HepG2 (cell line): ENCODE measurements at regions not wholly inside any gene's neighbourhood (a gene's known extent, or its start where the extent isn't known, plus 50 kb on each side); places are given as distances from the start of the nearest gene placed in this dataset.

Source experiments
- ATAC-seq: fragments of 200-7000 bp; cut with Tn5 transposase; 3 replicates; pipeline ENCODE4 v1.9.1; 2020; ENCODE audit warnings: mild to moderate bottlenecking, moderate library complexity
- BruUV-seq: library from RNA; stranded (reverse); fragments of 400-500 nt; replicated peaks from 2 replicates; lab custom pipeline; 2021; lab: Mats Ljungman, UMichigan
- CTCF ChIA-PET: fragments of 300-600 bp; formaldehyde crosslinking; extraction: SDS; loops from one replicate; lab custom pipeline; 2021; ENCODE audit warnings: low total read pairs, inconsistent platforms, low intra/inter-chr PET ratio; lab: Yijun Ruan, JAX
- POLR2A ChIA-PET: fragments of 350-600 bp; sonication (Branson Sonifier 250); formaldehyde crosslinking; loops from one replicate; lab custom pipeline; 2020; ENCODE audit warnings: antibody characterized with exemption, inconsistent platforms; lab: Yijun Ruan, JAX
- DNase-seq: peaks from one replicate; pipeline ENCODE4 v3.0.0-alpha.2; 2015; ENCODE audit warnings: low spot score
- FAIRE-seq: peaks from 3 replicates; lab custom pipeline; 2011; peaks lifted over from hg19 to GRCh38; lab: Jason Lieb, UNC
- H2AFZ ChIP-seq: one replicate; pipeline ENCODE4 v1.6.1; 2011; ENCODE audit warnings: low read length, inconsistent platforms
- H3K27ac ChIP-seq: fragments of 300-600 bp; 3 replicates; pipeline ENCODE4 v1.8.0; 2011; ENCODE audit warnings: mixed run types, mild to moderate bottlenecking, mixed read lengths, low read length, inconsistent platforms; ENCODE audit not compliant: insufficient read depth; ENCODE audit errors: extremely low read length
- H3K27me3 ChIP-seq, 2 experiments: fragments of 200-600 bp in 1 of 2; 2 replicates in 1 of 2; 3 replicates in 1 of 2; pipeline versions ENCODE4 v1.6.0 to v1.8.0; 2011; ENCODE audit warnings: low read length in 2 of 2, mild to moderate bottlenecking in 2 of 2, moderate library complexity in 2 of 2, inconsistent platforms in 1 of 2; ENCODE audit not compliant: insufficient read depth in 2 of 2, control insufficient read depth in 1 of 2
- H3K36me3 ChIP-seq, 2 experiments: fragments of 200-600 bp in 1 of 2; replicated peaks in 1 of 2; 2 replicates in 1 of 2; 3 replicates in 1 of 2; pipeline versions ENCODE4 v1.5.1 to v1.8.0; 2011; ENCODE audit warnings: low read length in 2 of 2, inconsistent platforms in 1 of 2; ENCODE audit not compliant: insufficient read depth in 2 of 2, control insufficient read depth in 1 of 2
- H3K4me1 ChIP-seq: 2 replicates; pipeline ENCODE4 v1.5.1; 2012; ENCODE audit warnings: low read length, inconsistent platforms; ENCODE audit not compliant: insufficient read depth
- H3K4me2 ChIP-seq: 2 replicates; pipeline ENCODE4 v1.6.0; 2011; ENCODE audit warnings: low read depth, low read length, inconsistent platforms
- H3K4me3 ChIP-seq, 3 experiments: fragments of 200-600 bp in 1 of 3; sonication (generic), shearing (Covaris generic) in 1 of 3; replicated peaks in 1 of 3; 2 replicates each; pipeline ENCODE4 v1.5.1; 2011 to 2016; ENCODE audit warnings: low read length in 3 of 3, inconsistent platforms in 2 of 3, low read depth in 2 of 3, mild to moderate bottlenecking in 2 of 3, control low read depth in 1 of 3, mixed read lengths in 1 of 3; ENCODE audit not compliant: insufficient read depth in 1 of 3
- H3K79me2 ChIP-seq: one replicate; pipeline ENCODE4 v1.6.1; 2011; ENCODE audit warnings: low read length, inconsistent platforms; ENCODE audit not compliant: insufficient read depth
- H3K9ac ChIP-seq: 2 replicates; pipeline ENCODE4 v1.6.0; 2011; ENCODE audit warnings: mild to moderate bottlenecking, low read depth, low read length, inconsistent platforms; ENCODE audit not compliant: insufficient read depth
- H3K9me3 ChIP-seq: 2 replicates; pipeline ENCODE4 v1.5.1; 2012; ENCODE audit warnings: mild to moderate bottlenecking, low read length
- H4K20me1 ChIP-seq: 2 replicates; pipeline ENCODE4 v1.6.0; 2011; ENCODE audit warnings: inconsistent platforms, mild to moderate bottlenecking, low read length, moderate library complexity; ENCODE audit not compliant: insufficient read depth
- KAT8 ChIP-seq: IDR thresholded peaks from 2 replicates; pipeline ENCODE4 v1.6.1; 2016; ENCODE audit warnings: missing genetic modification reagents, missing compliant biosample characterization
- KLF9 ChIP-seq: IDR thresholded peaks from 2 replicates; pipeline ENCODE4 v1.6.1; 2016; ENCODE audit warnings: low read depth
- NKX3-1 ChIP-seq: sonication (generic); formaldehyde crosslinking; IDR thresholded peaks from 2 replicates; pipeline ENCODE4 v1.5.0; 2020; ENCODE audit warnings: missing genetic modification reagents
- PBX2 ChIP-seq: IDR thresholded peaks from 2 replicates; pipeline ENCODE4 v1.6.1; 2016; ENCODE audit warnings: control low read depth
- PHF5A ChIP-seq: IDR thresholded peaks from one replicate; pipeline ENCODE4 v1.6.1; 2018; ENCODE audit warnings: low read depth, missing genetic modification reagents; ENCODE audit not compliant: unreplicated experiment
- RAD21 ChIP-seq: fragments of 450-650 bp; formaldehyde crosslinking; IDR thresholded peaks from 2 replicates; pipeline ENCODE4 v1.5.0; 2020; ENCODE audit warnings: mild to moderate bottlenecking
- SETDB1 ChIP-seq: sonication (generic); formaldehyde crosslinking; IDR thresholded peaks from 2 replicates; pipeline ENCODE4 v1.5.1; 2020; ENCODE audit warnings: missing genetic modification reagents, mild to moderate bottlenecking, borderline replicate concordance
- U2AF1 ChIP-seq: fragments of 200-400 bp; formaldehyde crosslinking; optimal IDR thresholded peaks from 2 replicates; pipeline ENCODE3; 2017; ENCODE audit warnings: mild to moderate bottlenecking, low read depth, low read length
- ZFP41 ChIP-seq: sonication (generic); formaldehyde crosslinking; IDR thresholded peaks from 2 replicates; pipeline ENCODE4 v1.4.0; 2020; ENCODE audit warnings: mild to moderate bottlenecking, missing genetic modification reagents, borderline replicate concordance
- ZNF260 ChIP-seq: sonication (generic); formaldehyde crosslinking; IDR thresholded peaks from 2 replicates; pipeline ENCODE4 v1.4.0; 2020; ENCODE audit warnings: missing genetic modification reagents, low read depth, mild to moderate bottlenecking, borderline replicate concordance
- ZNF263 ChIP-seq: sonication (generic); formaldehyde crosslinking; IDR thresholded peaks from 2 replicates; pipeline ENCODE4 v1.4.0; 2020; ENCODE audit warnings: missing genetic modification reagents
- ZNF543 ChIP-seq: sonication (generic); formaldehyde crosslinking; IDR thresholded peaks from 2 replicates; pipeline ENCODE4 v1.4.0; 2020; ENCODE audit warnings: mild to moderate bottlenecking, missing genetic modification reagents
- ZNF572 ChIP-seq: sonication (generic); formaldehyde crosslinking; IDR thresholded peaks from 2 replicates; pipeline ENCODE4 v1.5.1; 2020; ENCODE audit warnings: mild to moderate bottlenecking, missing genetic modification reagents
- ZNF646 ChIP-seq: sonication (generic); formaldehyde crosslinking; IDR thresholded peaks from 2 replicates; pipeline ENCODE4 v1.9.0; 2021; ENCODE audit warnings: mild to moderate bottlenecking, missing genetic modification reagents
- WGBS: methylation state at CpG from one replicate; pipeline ENCODE4 v1.1.6; 2017; ENCODE audit warnings: low lambda C conversion rate; 5-methylcytosine and 5-hydroxymethylcytosine counted together
- in situ Hi-C: cut with HindIII; loops from 2 replicates; pipeline ENCODE4 v1.10.0; 2017; ENCODE audit warnings: low pct_unique_long_range_greater_than_20kb; ENCODE audit not compliant: extremely low pct_ligation_motif_present
- intact Hi-C: fragments of 100-400 bp; cut with micrococcal nuclease; formaldehyde crosslinking; loops from one replicate; pipeline ENCODE4 v1.10.0; 2022; ENCODE audit not compliant: unreplicated experiment

GRCh38 chr4:28351102-28351501, 1490.5 kb downstream of the STIM2 start:
- no peak for DNase-seq
- intact Hi-C loops = no loop called here
- in situ Hi-C loops = no loop called here
- ChIA-PET CTCF (no interaction called here), POLR2A (no interaction called here)
- Histone ChIP-seq H4K20me1 (no peaks in the 10 kb centered on the region), H3K36me3 (no peaks in the 10 kb centered on the region), H3K27ac (no peak overlapping the region), H3K4me2 (no peak overlapping the region), H3K4me3 (no peak overlapping the region), H3K27me3 (no peaks in the 10 kb centered on the region), H3K9me3 (peaks cover 79% of the 10 kb centered on the region), H2AFZ (no peak overlapping the region), H3K4me1 (no peaks in the 10 kb centered on the region), H3K79me2 (no peaks in the 10 kb centered on the region), H3K9ac (no peak overlapping the region)
- no peak for FAIRE-seq
- TF ChIP-seq ZNF572 (CRISPR knock-in tag) = no peak
- BruUV-seq = no TSS peak
- WGBS = 0% methylated on average over 1 of the region's 1 CpG
- ATAC-seq = no peak

GRCh38 chr4:28351826-28352225, 1491.2 kb downstream of the STIM2 start:
- Histone ChIP-seq H3K4me3 (no peak overlapping the region), H3K9ac (no peak overlapping the region), H3K27ac (no peak overlapping the region), H3K79me2 (no peaks in the 10 kb centered on the region), H3K4me1 (no peaks in the 10 kb centered on the region), H3K36me3 (no peaks in the 10 kb centered on the region), H3K4me2 (no peak overlapping the region), H4K20me1 (no peaks in the 10 kb centered on the region), H2AFZ (no peak overlapping the region), H3K9me3 (peaks cover 80% of the 10 kb centered on the region), H3K27me3 (no peaks in the 10 kb centered on the region)
- no peak for DNase-seq
- in situ Hi-C loops = no loop called here
- no peak for FAIRE-seq
- CTCF ChIA-PET = no interaction called here
- no peak for ATAC-seq
- WGBS = 53% methylated on average over 4 of the region's 4 CpGs
- POLR2A ChIA-PET = no interaction called here
- intact Hi-C loops = no loop called here
- BruUV-seq = no TSS peak
- no peak for TF ChIP-seq ZNF646 (CRISPR knock-in tag)
- no peak for TF ChIP-seq ZNF543 (CRISPR knock-in tag)
- no peak for TF ChIP-seq PHF5A (CRISPR knock-in tag)
- no peak for TF ChIP-seq ZNF263
- no peak for TF ChIP-seq ZFP41
- no peak for TF ChIP-seq SETDB1 (CRISPR knock-in tag)
- no peak for TF ChIP-seq U2AF1
- TF ChIP-seq PBX2 (CRISPR knock-in tag) = no peak
- no peak for TF ChIP-seq RAD21 (CRISPR knock-in tag)
- TF ChIP-seq NKX3-1 (CRISPR knock-in tag) = no peak
- TF ChIP-seq KAT8 (CRISPR knock-in tag) = no peak
- TF ChIP-seq ZNF260 (CRISPR knock-in tag) = no peak
- TF ChIP-seq KLF9 = no peak
